HepG2 (cell line): ENCODE measurements at regions not wholly inside any gene's neighbourhood (a gene's known extent, or its start where the extent isn't known, plus 50 kb on each side); places are given as distances from the start of the nearest gene placed in this dataset.

Source experiments
- ATAC-seq: fragments of 200-7000 bp; cut with Tn5 transposase; 3 replicates; pipeline ENCODE4 v1.9.1; 2020; ENCODE audit warnings: mild to moderate bottlenecking, moderate library complexity
- BruUV-seq: library from RNA; stranded (reverse); fragments of 400-500 nt; replicated peaks from 2 replicates; lab custom pipeline; 2021; lab: Mats Ljungman, UMichigan
- CTCF ChIA-PET: fragments of 300-600 bp; formaldehyde crosslinking; extraction: SDS; loops from one replicate; lab custom pipeline; 2021; ENCODE audit warnings: low total read pairs, inconsistent platforms, low intra/inter-chr PET ratio; lab: Yijun Ruan, JAX
- POLR2A ChIA-PET: fragments of 350-600 bp; sonication (Branson Sonifier 250); formaldehyde crosslinking; loops from one replicate; lab custom pipeline; 2020; ENCODE audit warnings: antibody characterized with exemption, inconsistent platforms; lab: Yijun Ruan, JAX
- DNase-seq: peaks from one replicate; pipeline ENCODE4 v3.0.0-alpha.2; 2015; ENCODE audit warnings: low spot score
- FAIRE-seq: peaks from 3 replicates; lab custom pipeline; 2011; peaks lifted over from hg19 to GRCh38; lab: Jason Lieb, UNC
- H2AFZ ChIP-seq: one replicate; pipeline ENCODE4 v1.6.1; 2011; ENCODE audit warnings: low read length, inconsistent platforms
- H3K27ac ChIP-seq: fragments of 300-600 bp; 3 replicates; pipeline ENCODE4 v1.8.0; 2011; ENCODE audit warnings: mixed run types, mild to moderate bottlenecking, mixed read lengths, low read length, inconsistent platforms; ENCODE audit not compliant: insufficient read depth; ENCODE audit errors: extremely low read length
- H3K27me3 ChIP-seq, 2 experiments: fragments of 200-600 bp in 1 of 2; 2 replicates in 1 of 2; 3 replicates in 1 of 2; pipeline versions ENCODE4 v1.6.0 to v1.8.0; 2011; ENCODE audit warnings: low read length in 2 of 2, mild to moderate bottlenecking in 2 of 2, moderate library complexity in 2 of 2, inconsistent platforms in 1 of 2; ENCODE audit not compliant: insufficient read depth in 2 of 2, control insufficient read depth in 1 of 2
- H3K36me3 ChIP-seq, 2 experiments: fragments of 200-600 bp in 1 of 2; replicated peaks in 1 of 2; 2 replicates in 1 of 2; 3 replicates in 1 of 2; pipeline versions ENCODE4 v1.5.1 to v1.8.0; 2011; ENCODE audit warnings: low read length in 2 of 2, inconsistent platforms in 1 of 2; ENCODE audit not compliant: insufficient read depth in 2 of 2, control insufficient read depth in 1 of 2
- H3K4me1 ChIP-seq: 2 replicates; pipeline ENCODE4 v1.5.1; 2012; ENCODE audit warnings: low read length, inconsistent platforms; ENCODE audit not compliant: insufficient read depth
- H3K4me2 ChIP-seq: 2 replicates; pipeline ENCODE4 v1.6.0; 2011; ENCODE audit warnings: low read depth, low read length, inconsistent platforms
- H3K4me3 ChIP-seq, 3 experiments: fragments of 200-600 bp in 1 of 3; sonication (generic), shearing (Covaris generic) in 1 of 3; replicated peaks in 1 of 3; 2 replicates each; pipeline ENCODE4 v1.5.1; 2011 to 2016; ENCODE audit warnings: low read length in 3 of 3, inconsistent platforms in 2 of 3, low read depth in 2 of 3, mild to moderate bottlenecking in 2 of 3, control low read depth in 1 of 3, mixed read lengths in 1 of 3; ENCODE audit not compliant: insufficient read depth in 1 of 3
- H3K79me2 ChIP-seq: one replicate; pipeline ENCODE4 v1.6.1; 2011; ENCODE audit warnings: low read length, inconsistent platforms; ENCODE audit not compliant: insufficient read depth
- H3K9ac ChIP-seq: 2 replicates; pipeline ENCODE4 v1.6.0; 2011; ENCODE audit warnings: mild to moderate bottlenecking, low read depth, low read length, inconsistent platforms; ENCODE audit not compliant: insufficient read depth
- H3K9me3 ChIP-seq: 2 replicates; pipeline ENCODE4 v1.5.1; 2012; ENCODE audit warnings: mild to moderate bottlenecking, low read length
- H4K20me1 ChIP-seq: 2 replicates; pipeline ENCODE4 v1.6.0; 2011; ENCODE audit warnings: inconsistent platforms, mild to moderate bottlenecking, low read length, moderate library complexity; ENCODE audit not compliant: insufficient read depth
- EZH2 ChIP-seq: conservative IDR thresholded peaks from 2 replicates; pipeline ENCODE4 v1.6.1; 2012; ENCODE audit warnings: mild to moderate bottlenecking, low read depth, low read length, moderate library complexity
- GTF2F1 ChIP-seq: fragments of 150-350 bp; IDR thresholded peaks from 2 replicates; pipeline ENCODE4 v1.6.1; 2014; ENCODE audit warnings: low read length
- IKZF1 ChIP-seq: fragments of 450-650 bp; IDR thresholded peaks from 2 replicates; pipeline ENCODE4 v1.7.1; 2016
- KLF6 ChIP-seq: IDR thresholded peaks from 2 replicates; pipeline ENCODE4 v1.8.0; 2016; ENCODE audit warnings: missing biosample characterization, missing genetic modification reagents
- KMT2A ChIP-seq: sonication (generic); formaldehyde crosslinking; IDR thresholded peaks from 2 replicates; pipeline ENCODE4 v1.4.0; 2020; ENCODE audit warnings: missing genetic modification reagents
- MYNN ChIP-seq: sonication (generic); formaldehyde crosslinking; IDR thresholded peaks from 2 replicates; pipeline ENCODE4 v1.4.0; 2020; ENCODE audit warnings: mild to moderate bottlenecking, low read depth, missing genetic modification reagents
- NBN ChIP-seq: fragments of 450-650 bp; conservative IDR thresholded peaks from 2 replicates; pipeline ENCODE4 v1.6.1; 2017
- NONO ChIP-seq, 2 experiments: fragments of 450-650 bp in 1 of 2; sonication (generic) in 1 of 2; formaldehyde crosslinking in 1 of 2; IDR thresholded peaks in 1 of 2; conservative IDR thresholded peaks in 1 of 2; 2 replicates each; pipeline versions ENCODE4 v1.6.1 to v1.8.0; 2017 to 2022; ENCODE audit warnings: mild to moderate bottlenecking in 1 of 2, missing genetic modification reagents in 1 of 2, moderate library complexity in 1 of 2
- ONECUT2 ChIP-seq: sonication (generic); formaldehyde crosslinking; IDR thresholded peaks from 2 replicates; pipeline ENCODE4 v1.4.0; 2020; ENCODE audit warnings: missing genetic modification reagents
- RFX5 ChIP-seq: IDR thresholded peaks from 2 replicates; pipeline ENCODE4 v1.6.1; 2011; ENCODE audit warnings: low read depth, low read length, improper control_type of control experiment
- SYNCRIP ChIP-seq: fragments of 200-400 bp; formaldehyde crosslinking; IDR thresholded peaks from 2 replicates; pipeline ENCODE4 v1.6.1; 2018; ENCODE audit warnings: mild to moderate bottlenecking, low read depth, low read length; ENCODE audit not compliant: insufficient read depth
- ZFP36 ChIP-seq: fragments of 150-350 bp; IDR thresholded peaks from 2 replicates; pipeline ENCODE4 v1.6.1; 2018; ENCODE audit warnings: borderline replicate concordance, low read length, low read depth; ENCODE audit not compliant: partially characterized antibody
- ZNF10 ChIP-seq: sonication (generic); formaldehyde crosslinking; IDR thresholded peaks from 2 replicates; pipeline ENCODE4 v1.4.0; 2020; ENCODE audit warnings: mild to moderate bottlenecking, low read depth, missing genetic modification reagents, borderline replicate concordance
- ZNF34 ChIP-seq: sonication (generic); formaldehyde crosslinking; IDR thresholded peaks from 2 replicates; pipeline ENCODE4 v1.4.0; 2020; ENCODE audit warnings: mild to moderate bottlenecking, missing genetic modification reagents, borderline replicate concordance
- ZNF484 ChIP-seq: sonication (generic); formaldehyde crosslinking; IDR thresholded peaks from 2 replicates; pipeline ENCODE4 v1.5.1; 2020; ENCODE audit warnings: mild to moderate bottlenecking, low read depth, missing genetic modification reagents, borderline replicate concordance
- WGBS: methylation state at CpG from one replicate; pipeline ENCODE4 v1.1.6; 2017; ENCODE audit warnings: low lambda C conversion rate; 5-methylcytosine and 5-hydroxymethylcytosine counted together
- in situ Hi-C: cut with HindIII; loops from 2 replicates; pipeline ENCODE4 v1.10.0; 2017; ENCODE audit warnings: low pct_unique_long_range_greater_than_20kb; ENCODE audit not compliant: extremely low pct_ligation_motif_present
- intact Hi-C: fragments of 100-400 bp; cut with micrococcal nuclease; formaldehyde crosslinking; loops from one replicate; pipeline ENCODE4 v1.10.0; 2022; ENCODE audit not compliant: unreplicated experiment

DNA sequence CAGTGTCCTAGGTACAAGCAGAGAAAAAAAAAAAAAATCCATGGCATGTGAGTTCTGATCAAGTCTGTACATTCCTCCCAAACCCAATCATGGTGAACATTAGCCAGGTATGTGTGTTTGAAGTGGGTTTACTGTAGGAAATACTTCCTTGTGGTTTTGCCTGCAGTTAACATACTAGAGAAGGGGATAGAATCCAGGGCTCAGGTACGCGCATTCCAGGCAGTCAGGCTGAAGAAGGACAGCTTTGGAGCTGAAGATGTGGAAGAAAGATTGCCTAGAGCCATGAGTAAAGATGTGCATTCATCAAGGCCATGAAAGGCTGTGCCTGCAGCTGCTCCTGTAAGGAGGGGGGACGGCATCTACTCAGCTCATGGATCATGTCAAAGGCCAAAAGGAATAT is 88.2 kb upstream of the NTF3 start:
- Histone ChIP-seq H3K27me3 (no peaks in the 10 kb centered on the region), H3K79me2 (no peaks in the 10 kb centered on the region), H3K27ac (no peak overlapping the region), H3K4me1 (no peaks in the 10 kb centered on the region), H3K36me3 (no peaks in the 10 kb centered on the region), H3K4me2 (no peak overlapping the region), H2AFZ (no peak overlapping the region), H3K9me3 (no peaks in the 10 kb centered on the region; the same call in 1 of the 2 replicates), H4K20me1 (no peaks in the 10 kb centered on the region), H3K4me3 (no peak overlapping the region), H3K9ac (no peak overlapping the region)
- in situ Hi-C loops, result no loop called here
- CTCF ChIA-PET, result no interaction called here
- no TSS peak for BruUV-seq
- 0% methylated on average over 3 of the region's 3 CpGs for WGBS
- intact Hi-C loops, result no loop called here
- ATAC-seq (no peak), DNase-seq (no peak), FAIRE-seq (no peak)
- TF ChIP-seq NBN, result no peak
- TF ChIP-seq KLF6 (CRISPR knock-in tag), result no peak
- no peak for TF ChIP-seq RFX5
- no peak for TF ChIP-seq ZNF34 (CRISPR knock-in tag)
- no peak for TF ChIP-seq EZH2
- TF ChIP-seq ZNF484 (CRISPR knock-in tag), result no peak
- TF ChIP-seq GTF2F1, result no peak
- TF ChIP-seq IKZF1, result no peak
- TF ChIP-seq SYNCRIP, result no peak
- TF ChIP-seq ONECUT2 (CRISPR knock-in tag), result no peak
- no peak for TF ChIP-seq ZNF10 (CRISPR knock-in tag)
- no peak for TF ChIP-seq KMT2A
- TF ChIP-seq ZFP36, result no peak
- no peak for TF ChIP-seq NONO (IDR thresholded peaks at IDR 0.05)
- no peak for TF ChIP-seq NONO (CRISPR knock-in tag; conservative IDR thresholded peaks at IDR 0.05)
- no peak for TF ChIP-seq MYNN (CRISPR knock-in tag)
- POLR2A ChIA-PET, result no interaction called here
